Progenitor cell of endocrine pancreas (in vitro differentiated cells): ENCODE measurements at regions not wholly inside any gene's neighbourhood (a gene's known extent, or its start where the extent isn't known, plus 50 kb on each side); places are given as distances from the start of the nearest gene placed in this dataset.
"Not testable (repeated sequence)": the region's sequence is repeated elsewhere in the genome, so short reads cannot be mapped to it uniquely, and the experiment has no call there.

ENCODE experiments used
- DNase-seq: peaks from one replicate; pipeline ENCODE4 v3.0.0; 2021; ENCODE audit warnings: low spot score; ENCODE audit not compliant: unreplicated experiment
- H3K27ac Mint-ChIP-seq: 2 replicates; pipeline ENCODE4 v1.8.0; 2021; ENCODE audit warnings: mild to moderate bottlenecking, moderate library complexity, mixed read lengths
- H3K27me3 Mint-ChIP-seq: 2 replicates; pipeline ENCODE4 v1.8.0; 2021; ENCODE audit warnings: mixed read lengths
- H3K36me3 Mint-ChIP-seq: 2 replicates; pipeline ENCODE4 v1.8.0; 2022; ENCODE audit warnings: mixed read lengths; ENCODE audit not compliant: insufficient read depth
- H3K4me1 Mint-ChIP-seq: 2 replicates; pipeline ENCODE4 v1.8.0; 2021; ENCODE audit warnings: low read depth, mixed read lengths
- H3K4me3 Mint-ChIP-seq: 2 replicates; pipeline ENCODE4 v1.8.0; 2021; ENCODE audit warnings: low read depth, mild to moderate bottlenecking, moderate library complexity, mixed read lengths
- H3K9me3 Mint-ChIP-seq: 2 replicates; pipeline ENCODE4 v1.8.0; 2021; ENCODE audit warnings: low read depth, mixed read lengths
- TF ChIP-seq, protein P1 (sequence below): fragments of 200-600 bp; sonication (generic); IDR thresholded peaks from one replicate; pipeline ENCODE4 v1.5.0; 2021; ENCODE audit warnings: antibody characterized with exemption, mild to moderate bottlenecking; ENCODE audit not compliant: unreplicated experiment

DNA sequence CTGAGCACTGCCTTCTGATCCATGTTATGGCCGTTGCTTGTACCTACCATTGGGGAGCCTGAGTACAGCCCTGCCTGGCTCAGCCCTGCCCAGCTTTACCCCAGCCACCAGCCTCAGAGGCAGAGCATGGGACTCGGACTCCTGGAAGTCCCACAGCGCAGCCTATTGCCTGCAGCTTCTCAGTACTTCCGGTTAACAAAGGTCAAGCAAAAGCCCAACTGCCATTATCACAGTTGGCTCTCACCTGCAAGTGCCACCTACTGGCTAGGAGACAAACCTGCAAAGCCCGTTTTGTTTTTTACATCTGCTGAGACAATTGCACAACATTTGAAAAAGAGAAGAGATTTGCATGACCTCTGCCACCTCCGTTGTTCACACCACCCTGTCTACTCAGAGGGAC lies 1081.7 kb downstream of the NAALADL2 start:
- H3K27me3 Mint-ChIP-seq = no peaks in the 10 kb centered on the region
- no peaks in the 10 kb centered on the region for H3K4me1 Mint-ChIP-seq
- TF ChIP-seq, protein P1, sequence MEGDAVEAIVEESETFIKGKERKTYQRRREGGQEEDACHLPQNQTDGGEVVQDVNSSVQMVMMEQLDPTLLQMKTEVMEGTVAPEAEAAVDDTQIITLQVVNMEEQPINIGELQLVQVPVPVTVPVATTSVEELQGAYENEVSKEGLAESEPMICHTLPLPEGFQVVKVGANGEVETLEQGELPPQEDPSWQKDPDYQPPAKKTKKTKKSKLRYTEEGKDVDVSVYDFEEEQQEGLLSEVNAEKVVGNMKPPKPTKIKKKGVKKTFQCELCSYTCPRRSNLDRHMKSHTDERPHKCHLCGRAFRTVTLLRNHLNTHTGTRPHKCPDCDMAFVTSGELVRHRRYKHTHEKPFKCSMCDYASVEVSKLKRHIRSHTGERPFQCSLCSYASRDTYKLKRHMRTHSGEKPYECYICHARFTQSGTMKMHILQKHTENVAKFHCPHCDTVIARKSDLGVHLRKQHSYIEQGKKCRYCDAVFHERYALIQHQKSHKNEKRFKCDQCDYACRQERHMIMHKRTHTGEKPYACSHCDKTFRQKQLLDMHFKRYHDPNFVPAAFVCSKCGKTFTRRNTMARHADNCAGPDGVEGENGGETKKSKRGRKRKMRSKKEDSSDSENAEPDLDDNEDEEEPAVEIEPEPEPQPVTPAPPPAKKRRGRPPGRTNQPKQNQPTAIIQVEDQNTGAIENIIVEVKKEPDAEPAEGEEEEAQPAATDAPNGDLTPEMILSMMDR = no peak
- peaks cover 8% of the 10 kb centered on the region for H3K36me3 Mint-ChIP-seq
- no peak overlapping the region for H3K4me3 Mint-ChIP-seq
- DNase-seq = no peak
- H3K9me3 Mint-ChIP-seq = peaks cover 36% of the 10 kb centered on the region
- no peak overlapping the region for H3K27ac Mint-ChIP-seq

DNA sequence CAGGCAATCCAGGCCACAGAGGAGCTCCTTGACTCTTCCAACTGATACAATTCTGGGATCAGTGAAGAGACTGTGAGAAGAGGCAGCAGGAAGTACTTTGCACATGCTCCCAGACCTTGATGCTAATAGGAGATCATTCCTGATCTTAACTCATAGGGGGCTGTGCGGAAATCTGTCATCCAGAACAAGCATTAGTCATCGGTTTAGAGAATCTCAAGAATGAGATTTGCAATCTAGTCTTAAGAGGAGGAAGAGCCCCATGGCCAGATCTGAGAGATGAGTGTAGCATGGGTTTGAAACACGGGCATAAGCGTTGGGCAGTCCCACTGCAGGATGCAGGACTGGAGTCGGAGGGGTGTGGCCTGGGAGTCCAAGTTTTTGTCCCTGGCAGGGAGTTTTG lies 1081.1 kb downstream of the NAALADL2 start:
- Mint-ChIP-seq H3K4me3 (no peak overlapping the region), H3K36me3 (peaks cover 8% of the 10 kb centered on the region), H3K27ac (no peak overlapping the region), H3K27me3 (no peaks in the 10 kb centered on the region), H3K9me3 (peaks cover 34% of the 10 kb centered on the region), H3K4me1 (no peaks in the 10 kb centered on the region)
- DNase-seq = no peak
- TF ChIP-seq, protein P1 = no peak

DNA sequence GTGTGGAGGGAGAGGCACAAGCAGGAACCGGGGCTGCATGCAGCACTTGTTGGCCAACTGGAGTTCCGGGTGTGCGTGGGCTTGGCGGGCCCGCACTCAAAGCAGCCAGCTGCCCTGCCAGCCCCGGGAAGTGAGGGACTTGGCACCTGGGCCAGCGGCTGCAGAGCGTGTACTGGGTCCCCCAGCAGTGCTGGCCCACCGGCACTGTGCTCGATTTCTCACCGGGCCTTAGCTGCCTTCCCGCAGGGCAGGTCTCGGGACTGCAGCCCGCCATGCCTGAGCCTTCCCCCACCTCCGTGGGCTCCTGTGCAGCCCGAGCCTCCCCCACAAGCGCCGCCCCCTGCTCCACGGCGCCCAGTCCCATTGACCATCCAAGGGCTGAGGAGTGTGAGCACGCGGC lies 1078.2 kb downstream of the NAALADL2 start:
- not testable (repeated sequence) for H3K36me3 Mint-ChIP-seq, H3K4me1 Mint-ChIP-seq, DNase-seq, H3K27me3 Mint-ChIP-seq, H3K27ac Mint-ChIP-seq, H3K4me3 Mint-ChIP-seq
- H3K9me3 Mint-ChIP-seq = peaks cover 32% of the 10 kb centered on the region

DNA sequence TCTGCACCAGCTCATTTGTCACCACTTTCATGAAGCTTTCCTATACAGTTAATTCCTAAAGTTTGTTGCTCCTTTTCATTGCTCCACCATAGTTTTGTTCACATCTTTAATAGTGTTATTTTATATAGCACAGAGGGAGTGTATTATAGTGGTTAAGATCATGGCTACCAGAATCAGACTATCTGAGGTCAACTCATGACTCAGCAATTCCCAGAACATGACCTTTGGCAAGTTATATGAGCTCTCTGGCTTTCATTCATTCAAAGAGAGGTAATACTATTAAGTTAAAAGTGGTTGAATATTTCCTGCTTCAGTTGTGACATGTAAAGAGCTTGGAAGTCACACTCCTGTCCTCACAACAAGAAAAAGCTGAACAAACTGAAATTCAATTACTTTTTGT lies 1073.5 kb downstream of the NAALADL2 start:
- Mint-ChIP-seq H3K4me3 (no peak overlapping the region), H3K27ac (no peak overlapping the region)

GRCh38 chr3:175919133-175919532 lies 1060.0 kb downstream of the NAALADL2 start:
- Mint-ChIP-seq H3K27ac (no peak overlapping the region), H3K36me3 (peaks cover 4% of the 10 kb centered on the region)

More for the DNA sequence above, 1073.5 kb downstream of the NAALADL2 start:
- Mint-ChIP-seq H3K4me1 (no peaks in the 10 kb centered on the region), H3K27me3 (no peaks in the 10 kb centered on the region), H3K9me3 (peaks cover 24% of the 10 kb centered on the region), H3K36me3 (peaks cover 3% of the 10 kb centered on the region)
- TF ChIP-seq, protein P1 = no peak
- DNase-seq = no peak

More at GRCh38 chr3:175919133-175919532, 1060.0 kb downstream of the NAALADL2 start:
- Mint-ChIP-seq H3K4me3 (no peak overlapping the region), H3K9me3 (peaks cover 18% of the 10 kb centered on the region), H3K27me3 (no peaks in the 10 kb centered on the region), H3K4me1 (no peaks in the 10 kb centered on the region)
- TF ChIP-seq, protein P1 = no peak
- no peak for DNase-seq
